Kidney glomerular epithelial cell (primary cell): ENCODE measurements at regions not wholly inside any gene's neighbourhood (a gene's known extent, or its start where the extent isn't known, plus 50 kb on each side); places are given as distances from the start of the nearest gene placed in this dataset.

Source experiments
- DNase-seq: peaks from one replicate; lab custom pipeline; 2025; lab: John Stamatoyannopoulos, UW

DNA sequence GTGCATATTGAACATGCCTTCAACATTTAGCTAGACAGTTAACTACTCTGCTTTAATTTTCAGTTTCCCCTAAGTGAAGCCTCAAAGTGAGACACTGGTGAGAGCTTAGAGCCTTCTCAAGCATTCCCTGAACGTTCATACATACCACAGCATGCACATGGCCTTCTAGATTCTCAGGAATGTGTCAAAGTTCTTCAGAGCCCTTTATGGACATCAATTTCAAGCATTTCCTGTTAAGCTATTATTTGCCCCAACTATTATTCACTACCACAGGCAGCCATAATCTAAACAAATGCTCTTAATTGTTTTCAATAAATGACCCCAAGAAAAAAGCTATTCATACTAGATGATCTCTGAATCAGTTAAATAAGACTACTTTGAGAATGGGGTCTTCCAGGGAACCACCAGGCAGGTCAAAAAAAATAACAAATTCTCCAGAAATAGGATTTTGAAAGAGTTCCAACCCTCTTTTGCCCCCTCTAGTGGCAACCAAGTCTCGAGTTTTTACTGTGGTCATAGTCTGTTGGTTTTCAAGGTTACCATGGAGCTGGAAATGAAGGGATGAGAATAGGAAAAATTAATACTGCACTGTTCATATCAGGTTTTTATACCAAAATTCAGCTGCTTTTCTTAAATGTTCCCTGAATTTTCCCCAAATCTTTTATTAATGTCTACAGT, 235.4 kb downstream of the RAB28 start:
- DNase-seq: no peak

DNA sequence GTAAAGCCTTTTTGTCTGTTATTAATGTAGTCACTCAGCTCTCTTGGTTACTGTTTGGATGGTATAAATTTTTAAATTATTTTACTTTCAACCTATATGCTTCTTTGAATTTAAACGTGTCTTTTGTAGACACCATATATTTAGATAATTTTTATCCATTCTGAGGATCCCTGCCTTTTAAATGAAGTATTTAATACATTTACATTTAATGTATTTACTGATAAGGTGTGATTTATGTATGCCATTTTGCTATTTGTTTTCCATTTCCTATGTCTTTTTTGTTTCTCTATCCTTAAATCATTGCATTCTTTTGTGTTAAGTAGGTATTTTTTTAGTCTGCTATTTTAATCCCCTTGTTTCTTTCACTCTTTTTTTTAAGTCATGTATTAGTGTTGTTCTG, 238.0 kb downstream of the RAB28 start:
- DNase-seq: no peak

DNA sequence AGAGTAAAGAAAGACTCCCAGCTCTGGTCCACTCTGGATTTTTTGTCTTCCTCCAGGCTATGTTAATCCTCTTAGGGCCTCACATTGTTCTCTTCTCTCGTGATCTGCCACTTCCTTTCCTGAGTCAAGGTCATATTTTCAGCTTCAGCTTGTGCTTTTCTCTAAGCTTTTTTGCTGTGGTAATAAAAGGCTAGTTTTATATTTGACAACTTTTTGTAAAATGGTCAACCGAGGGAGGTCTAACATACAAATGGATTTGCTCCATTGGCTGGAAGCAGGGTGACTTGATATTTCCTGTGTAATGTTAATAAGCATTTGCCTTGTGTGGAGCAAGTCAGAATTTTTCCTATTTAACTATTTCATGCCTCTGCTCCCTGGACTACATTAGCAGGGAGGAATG, 239.7 kb downstream of the RAB28 start:
- DNase-seq: no peak

DNA sequence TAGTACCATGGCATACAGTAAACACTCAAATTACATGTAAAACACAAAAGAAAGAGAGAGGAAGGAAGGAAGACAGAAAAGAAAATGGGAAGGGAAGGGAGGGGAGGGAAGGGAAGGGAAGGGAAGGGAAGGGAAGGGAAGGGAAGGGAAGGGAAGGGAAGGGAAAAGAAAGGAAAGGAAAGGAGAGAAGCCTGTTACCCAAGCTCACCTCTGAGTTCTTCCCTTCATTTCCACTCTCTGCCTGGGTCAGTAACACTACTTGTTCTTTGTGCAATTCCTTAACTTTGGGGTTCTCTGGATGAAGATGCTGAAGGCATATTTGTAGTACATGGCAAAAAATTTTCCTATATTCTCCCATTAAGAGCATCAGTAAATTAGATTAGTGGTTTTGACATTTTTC, 241.0 kb downstream of the RAB28 start:
- no peak for DNase-seq

DNA sequence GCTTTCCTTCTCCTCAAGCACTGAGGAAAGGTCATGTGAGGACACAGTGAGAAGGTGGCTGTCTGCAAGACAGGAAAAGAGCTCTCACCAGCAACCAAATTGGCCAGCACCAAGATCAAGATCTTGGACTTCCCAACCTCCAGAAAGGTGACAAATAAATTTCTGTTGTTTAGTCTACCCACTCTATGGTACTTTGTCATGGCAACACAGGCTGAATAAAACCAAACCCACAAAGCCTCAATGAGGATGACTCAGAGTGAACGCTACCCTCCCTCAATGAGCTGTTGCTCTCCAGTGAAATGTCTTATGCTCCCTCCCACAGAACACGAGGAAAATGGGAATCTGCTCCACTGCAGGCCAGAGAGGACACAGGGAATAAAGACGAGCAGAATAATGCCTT, 244.1 kb downstream of the RAB28 start:
- no peak for DNase-seq

DNA sequence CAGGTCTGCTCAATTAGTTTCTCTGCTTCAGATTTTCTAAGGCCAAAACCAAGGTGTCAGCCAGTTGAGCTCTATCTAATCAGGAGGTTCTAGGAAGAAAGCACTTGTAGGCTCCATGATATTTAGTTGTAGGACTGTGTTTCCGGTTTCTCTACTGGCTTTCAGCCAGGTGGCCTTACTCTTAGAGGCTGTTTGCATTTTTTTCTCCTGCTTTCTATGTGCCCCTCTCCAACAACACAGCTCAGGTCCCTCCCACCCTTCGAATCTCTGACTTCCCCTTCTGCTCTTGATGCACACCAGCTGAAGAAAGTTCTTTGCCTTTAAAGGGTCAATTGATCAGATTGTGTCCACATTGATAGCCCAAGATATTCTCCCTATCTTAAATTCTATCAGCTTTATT, 245.2 kb downstream of the RAB28 start:
- no peak for DNase-seq

DNA sequence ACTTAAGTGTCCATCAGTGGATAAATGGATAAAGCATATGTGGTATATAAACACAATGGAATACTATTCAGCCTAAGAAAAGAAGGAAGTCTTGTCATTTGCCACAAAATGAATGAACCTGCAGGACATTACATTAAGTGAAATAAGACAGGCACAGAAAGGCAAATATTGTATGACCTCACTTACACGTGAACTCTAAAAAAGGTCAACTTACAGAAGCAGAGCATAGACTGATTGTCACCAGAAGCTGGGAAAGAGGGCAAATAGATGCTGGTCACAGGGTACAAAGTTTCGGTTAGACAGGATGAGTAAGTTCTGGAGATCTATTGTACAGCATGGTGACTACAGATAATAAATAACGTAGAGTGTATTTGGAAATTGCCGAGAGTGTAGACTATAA, 247.7 kb downstream of the RAB28 start:
- DNase-seq: no peak

DNA sequence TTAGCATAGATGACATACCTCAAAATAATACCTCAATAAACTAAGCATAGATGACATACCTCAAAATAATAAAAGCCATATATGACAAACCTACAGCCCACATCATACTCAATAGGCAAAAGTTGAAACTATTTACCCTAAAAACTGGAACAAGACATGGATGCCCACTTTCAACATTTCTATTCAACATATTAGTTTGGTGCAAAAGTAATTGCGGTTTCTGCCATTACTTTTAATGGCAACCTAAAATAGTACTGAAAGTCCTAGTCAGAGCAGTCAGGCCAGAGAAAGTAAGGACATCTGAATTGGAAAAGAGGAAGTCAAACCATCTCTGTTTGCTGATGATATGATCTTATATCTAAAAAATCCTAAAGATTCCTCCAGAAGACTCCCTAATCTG, 250.4 kb downstream of the RAB28 start:
- no peak for DNase-seq

DNA sequence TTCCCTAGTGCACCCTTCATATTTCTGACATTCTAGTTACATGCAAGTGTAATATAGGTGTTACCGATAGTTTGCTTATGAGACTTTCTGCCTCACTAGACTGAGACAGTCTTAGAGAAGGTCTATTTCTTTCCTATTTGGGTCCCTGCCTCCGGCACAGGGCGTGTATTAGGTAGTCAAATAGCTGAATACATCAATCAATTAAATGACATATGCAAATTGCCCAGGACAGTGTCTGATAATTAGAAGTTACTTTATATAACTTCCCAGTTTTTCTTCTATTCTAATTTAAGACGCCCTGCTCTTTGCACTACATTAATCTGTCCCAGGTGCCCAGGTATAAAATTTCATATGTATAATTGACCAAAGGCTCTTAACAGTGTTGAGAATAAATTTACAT, 264.2 kb downstream of the RAB28 start:
- DNase-seq: no peak

DNA sequence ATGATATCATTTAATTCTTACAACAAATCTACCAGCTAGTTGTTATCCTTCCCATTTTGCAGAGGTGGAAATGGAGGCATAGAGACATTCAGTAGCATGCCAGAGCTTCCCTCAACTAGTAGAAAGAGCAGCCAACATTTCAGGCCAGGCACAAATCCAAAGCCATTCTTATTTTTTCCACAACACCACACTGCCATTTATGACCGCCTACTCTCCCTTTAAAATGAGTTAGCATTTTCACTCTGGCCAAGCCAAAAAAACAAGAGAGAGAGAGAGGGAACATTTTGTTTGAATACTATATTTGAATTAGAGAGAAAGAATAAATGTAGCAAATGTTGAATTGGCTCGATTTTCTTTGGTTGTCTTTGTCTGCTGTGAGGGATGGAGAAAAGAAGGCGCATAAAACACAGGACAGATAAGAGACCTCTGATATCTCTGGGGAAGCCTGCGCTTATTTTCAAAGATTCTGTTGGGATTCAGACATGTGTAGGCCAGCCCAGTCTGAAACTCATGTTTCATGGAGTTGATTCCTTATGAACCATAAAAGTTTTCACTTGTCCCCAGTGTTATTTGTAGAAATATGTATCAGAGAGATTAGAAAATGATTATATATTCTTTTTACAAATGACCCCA, 265.7 kb downstream of the RAB28 start:
- no peak for DNase-seq

DNA sequence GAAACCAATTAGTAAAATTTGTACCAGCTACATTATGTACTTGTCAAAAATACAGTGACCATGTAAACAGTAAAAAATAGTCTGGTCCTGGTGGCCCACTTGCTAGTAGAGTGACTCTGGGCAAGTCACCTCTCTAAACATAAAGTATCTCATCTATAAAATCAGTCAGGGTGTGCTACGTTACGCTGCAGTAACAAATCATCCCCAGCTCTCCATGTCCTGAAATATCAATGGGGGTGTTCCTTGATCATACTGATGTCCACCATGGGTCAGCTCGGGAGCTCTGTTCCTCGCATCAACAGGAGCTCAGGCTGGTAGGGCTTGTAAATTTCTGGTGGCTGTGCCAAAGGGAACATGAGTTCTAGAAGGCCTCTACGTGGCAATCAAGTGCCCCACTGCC, 268.6 kb downstream of the RAB28 start:
- DNase-seq: no peak

DNA sequence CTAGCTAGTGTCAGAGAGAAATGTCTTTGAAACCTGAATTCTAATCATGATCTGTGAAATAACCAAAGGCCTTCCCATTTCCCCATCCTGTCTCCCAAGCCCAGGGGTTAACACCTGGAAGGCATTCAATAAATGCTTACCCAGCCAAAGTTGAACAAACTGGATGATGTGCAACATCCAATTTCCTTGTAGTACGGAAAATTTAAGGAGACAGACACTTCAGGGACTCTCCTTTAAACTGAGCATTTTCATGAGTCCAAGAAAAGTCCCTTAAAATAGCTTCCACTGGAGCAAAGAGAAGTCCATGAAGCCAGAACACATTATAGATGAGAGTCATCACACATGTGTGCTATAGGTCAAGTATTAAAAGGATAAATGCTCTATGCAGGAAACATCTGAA, 271.2 kb downstream of the RAB28 start:
- no peak for DNase-seq

DNA sequence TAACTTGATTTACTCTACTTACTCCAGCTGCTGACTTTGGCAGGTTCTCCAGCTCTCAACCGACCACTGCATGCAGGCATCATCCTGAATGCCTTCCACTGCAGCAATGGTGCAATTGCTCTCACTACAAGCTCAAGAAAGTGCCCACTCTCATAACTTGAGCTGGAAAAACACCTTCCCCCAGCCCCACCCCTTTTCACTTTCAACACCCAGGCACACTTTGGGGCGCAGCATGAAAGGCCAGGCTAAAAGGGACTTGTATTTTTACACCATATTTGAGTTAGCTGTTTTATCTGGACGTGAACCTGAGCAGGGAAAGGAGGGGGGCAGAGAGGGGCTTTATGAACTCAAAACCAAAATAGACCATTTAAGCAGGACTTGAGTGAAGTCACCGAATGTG, 274.5 kb downstream of the RAB28 start:
- no peak for DNase-seq

DNA sequence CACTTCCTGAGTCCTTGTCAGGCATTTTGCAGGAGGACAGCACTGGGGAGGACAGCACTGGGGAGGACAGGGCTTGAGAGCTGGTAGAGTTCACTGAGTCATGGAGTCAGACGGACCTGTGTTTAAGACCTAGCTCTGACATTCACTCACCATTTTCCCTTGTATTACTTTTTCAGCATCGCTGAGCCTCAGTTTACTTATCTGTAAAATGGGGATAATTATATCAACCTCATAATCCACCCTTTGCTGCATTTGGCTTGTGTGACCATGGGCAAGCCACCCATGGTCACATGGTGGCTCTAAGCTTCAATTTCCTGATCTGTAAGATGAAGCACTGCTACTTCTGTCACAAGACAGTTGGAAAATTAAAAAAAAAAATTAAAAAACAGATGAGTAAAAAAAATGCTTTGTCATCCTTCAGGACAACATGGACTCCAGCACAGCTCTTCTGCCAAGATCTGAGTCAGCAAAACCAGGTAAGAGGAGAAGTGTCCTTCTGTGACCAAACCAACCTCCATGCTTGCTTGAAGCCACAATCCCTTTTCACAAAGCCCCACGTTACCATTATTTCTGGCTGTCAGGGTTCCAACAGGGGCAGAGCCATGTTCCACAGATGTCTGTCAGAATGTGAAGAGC, 275.5 kb downstream of the RAB28 start:
- DNase-seq: no peak

DNA sequence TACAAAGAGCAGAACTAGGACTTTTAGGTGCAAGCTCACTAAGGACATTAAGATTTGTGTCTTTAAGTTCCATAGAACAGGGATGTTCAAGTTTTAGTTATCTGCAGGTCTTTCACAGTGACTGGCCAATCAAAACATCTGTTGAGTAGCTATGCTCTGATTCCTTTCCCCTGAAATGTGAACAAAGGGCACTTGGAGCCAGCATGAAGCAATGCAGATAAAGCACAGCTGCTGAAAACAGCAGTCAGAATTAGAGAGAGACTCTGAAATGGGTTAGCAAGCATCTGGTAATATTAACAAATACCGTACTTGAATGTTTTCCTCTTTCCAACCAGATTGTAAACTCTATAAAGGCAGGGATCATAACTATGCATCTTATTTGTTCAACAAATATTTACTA, 276.9 kb downstream of the RAB28 start:
- DNase-seq: no peak

DNA sequence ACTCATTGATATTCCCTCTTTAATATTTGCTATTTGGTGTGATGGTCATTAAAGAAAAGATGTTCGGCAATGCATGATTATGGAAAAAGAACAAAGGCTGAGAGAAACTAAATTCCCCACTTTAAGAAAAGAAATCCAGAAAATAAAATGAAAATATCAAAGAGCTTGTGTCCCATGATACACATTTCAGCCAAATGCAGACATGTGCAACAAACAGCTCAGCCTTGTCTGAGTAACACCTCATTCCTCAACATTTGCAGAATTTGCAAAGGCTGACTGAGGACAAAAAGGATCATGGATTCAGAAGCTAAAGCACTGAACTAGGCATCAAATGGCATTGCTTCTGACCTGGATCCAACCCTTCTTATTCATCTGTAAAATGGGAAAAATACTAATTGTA, 281.0 kb downstream of the RAB28 start:
- DNase-seq: no peak

DNA sequence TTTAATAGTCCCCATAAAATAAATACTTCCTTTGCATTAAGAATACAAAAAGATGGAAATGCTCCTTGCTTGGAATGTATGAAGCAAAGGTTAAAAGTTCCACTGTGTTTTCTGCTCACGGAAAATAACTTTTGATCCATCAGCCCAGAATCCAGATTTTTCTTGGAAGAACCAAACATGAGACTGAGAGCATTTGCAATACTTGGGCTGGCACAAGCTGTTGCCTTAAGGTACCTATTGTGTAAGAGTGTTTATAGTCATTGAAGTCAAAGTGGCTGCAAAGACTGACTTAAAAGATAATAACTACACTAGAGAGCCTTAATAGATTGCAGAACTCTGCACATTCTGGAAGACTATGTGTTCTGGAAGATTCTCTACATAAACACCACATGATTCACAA, 281.4 kb downstream of the RAB28 start:
- DNase-seq: no peak

DNA sequence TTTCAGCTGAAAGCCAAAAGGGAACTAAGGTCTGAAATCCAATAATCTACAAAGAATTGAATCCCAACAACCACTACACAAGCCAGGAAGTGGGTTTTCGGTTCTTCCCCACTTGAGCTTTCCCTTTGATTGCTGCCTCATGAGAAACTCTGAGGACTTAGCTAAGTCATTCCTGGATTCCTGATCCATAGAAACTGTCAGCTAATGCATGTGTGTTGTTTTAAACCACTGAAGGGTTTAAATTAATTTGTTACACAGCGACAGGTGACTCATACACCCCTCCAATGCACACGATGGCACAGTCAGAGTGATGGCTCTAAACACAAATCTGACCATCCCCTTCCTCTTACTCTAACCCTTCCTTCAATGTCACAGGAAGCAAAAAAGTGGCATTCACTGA, 282.9 kb downstream of the RAB28 start:
- DNase-seq: no peak

DNA sequence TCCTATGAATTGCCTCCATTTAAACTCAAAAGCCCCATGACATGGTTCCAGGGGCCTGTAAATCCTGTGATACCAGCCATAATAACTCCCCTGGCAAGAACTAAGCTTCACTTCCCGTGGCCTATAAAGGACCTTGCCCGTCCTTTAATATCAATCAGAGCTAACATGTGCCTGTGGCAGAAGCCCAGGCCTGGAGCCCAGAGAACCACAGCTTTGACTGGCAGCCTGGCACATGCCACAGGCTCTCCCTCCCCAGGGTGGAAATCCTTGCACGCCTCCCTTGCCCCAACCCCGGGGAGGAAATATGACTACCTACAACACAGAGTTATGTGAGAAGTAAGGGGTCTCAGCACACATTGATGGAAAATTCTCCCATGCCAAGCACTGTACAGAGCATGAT, 287.4 kb downstream of the RAB28 start:
- DNase-seq: no peak

DNA sequence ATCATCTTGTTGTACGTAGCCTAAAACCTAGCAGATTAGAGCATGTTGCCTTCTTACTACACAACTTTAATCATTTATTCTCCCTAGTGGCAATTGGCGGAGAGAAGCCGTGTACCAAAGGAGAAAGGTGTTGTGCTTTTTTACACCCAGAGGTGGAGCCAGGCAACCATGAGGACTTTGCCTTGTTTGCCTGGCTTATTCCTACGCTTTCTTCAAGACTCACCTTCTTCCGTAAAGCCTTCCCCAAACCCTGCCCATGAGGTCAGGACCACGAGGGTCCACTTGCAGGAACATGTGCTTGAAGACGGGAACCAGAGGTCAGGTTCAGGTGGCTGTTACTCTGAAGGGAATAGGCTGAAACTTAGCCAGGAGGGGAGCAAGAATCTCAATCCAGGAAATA, 290.5 kb downstream of the RAB28 start:
- DNase-seq: no peak

DNA sequence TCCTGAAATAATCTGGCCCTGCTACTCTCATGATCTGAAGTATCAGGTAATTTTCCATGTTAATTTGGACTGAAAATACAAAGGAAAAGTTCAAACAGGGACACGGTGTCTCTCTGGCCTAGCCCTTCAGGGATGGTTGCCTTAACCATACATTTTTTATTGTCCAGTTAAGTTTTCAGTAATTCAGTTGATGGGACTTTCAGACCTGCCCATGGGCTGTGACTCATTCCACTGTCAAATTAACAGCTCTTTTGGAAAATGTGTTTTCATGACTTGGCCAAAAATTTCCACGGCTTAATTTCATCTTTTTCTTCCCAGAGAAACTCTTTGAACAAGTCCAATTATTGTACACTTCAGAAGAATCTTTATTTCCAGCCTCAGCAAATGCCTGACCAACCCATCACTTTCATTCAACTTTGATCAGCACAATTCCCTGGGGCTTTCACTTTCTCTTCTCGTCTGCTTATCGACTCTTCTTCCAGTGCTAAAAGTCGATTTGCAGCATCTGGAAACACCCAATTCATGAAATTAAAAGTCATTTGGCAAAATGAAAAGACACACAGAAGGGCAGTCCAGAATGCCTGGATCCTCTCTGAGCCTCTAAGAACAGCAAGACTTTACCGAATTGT, 293.9 kb downstream of the RAB28 start:
- DNase-seq: no peak

DNA sequence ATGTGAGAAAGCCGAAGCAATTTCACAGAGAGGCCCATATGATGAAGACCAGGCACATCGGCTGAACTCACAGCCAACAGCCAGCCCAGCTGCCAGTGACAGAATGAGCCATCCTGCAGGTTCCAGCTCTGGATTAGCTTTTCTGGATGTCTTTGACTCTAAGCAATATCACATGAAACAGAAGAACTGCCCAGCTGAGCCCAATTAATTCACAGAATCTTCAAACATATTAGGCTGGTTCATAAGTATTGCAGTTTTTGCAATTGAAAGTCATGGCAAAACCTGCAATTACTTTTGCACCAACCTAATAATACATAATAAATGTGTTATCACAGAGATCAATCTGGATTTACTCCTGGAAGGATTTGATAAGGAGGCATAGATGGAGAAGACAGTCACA, 299.9 kb downstream of the RAB28 start:
- DNase-seq: no peak

DNA sequence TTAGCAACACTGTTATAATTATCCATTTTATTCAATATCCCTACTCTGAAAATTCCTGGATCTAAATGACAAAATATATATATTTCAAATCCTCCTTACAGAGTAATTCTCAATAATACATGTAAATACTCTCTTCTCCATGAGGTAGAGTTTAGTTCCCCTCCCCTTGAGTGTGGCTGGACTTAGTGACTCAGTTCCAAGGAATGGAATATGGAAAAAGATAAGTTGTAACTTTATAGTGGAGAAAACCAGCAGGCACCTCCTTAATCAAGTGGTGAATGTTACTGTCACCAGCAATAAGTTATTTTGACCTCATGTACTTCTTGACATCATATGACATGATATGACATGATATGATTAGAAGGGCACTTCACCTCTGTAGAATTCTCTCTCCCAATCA, 302.0 kb downstream of the RAB28 start:
- DNase-seq: peak; percentile 4
